Neuronal stem cell (in vitro differentiated cells): ENCODE measurements at regions not wholly inside any gene's neighbourhood (a gene's known extent, or its start where the extent isn't known, plus 50 kb on each side); places are given as distances from the start of the nearest gene placed in this dataset.

Experiments used
- DNase-seq: peaks from one replicate; pipeline ENCODE4 v3.0.0-alpha.2; 2013; ENCODE audit warnings: low spot score
- H2AFZ ChIP-seq: one replicate; pipeline ENCODE4 v1.6.1; 2013; ENCODE audit warnings: mild to moderate bottlenecking, low read length, inconsistent platforms
- H2AK5ac ChIP-seq: 2 replicates; pipeline ENCODE4 v1.6.1; 2013; ENCODE audit warnings: low read depth, mild to moderate bottlenecking, inconsistent platforms, low read length, moderate library complexity, mixed read lengths
- H2BK120ac ChIP-seq: 2 replicates; pipeline ENCODE4 v1.6.1; 2013; ENCODE audit warnings: low read depth, mild to moderate bottlenecking, inconsistent platforms, low read length, moderate library complexity, mixed read lengths
- H2BK12ac ChIP-seq: one replicate; pipeline ENCODE4 v1.6.1; 2013; ENCODE audit warnings: low read length, inconsistent platforms
- H2BK15ac ChIP-seq: 2 replicates; pipeline ENCODE4 v1.6.1; 2013; ENCODE audit warnings: mild to moderate bottlenecking, low read length, inconsistent platforms, mixed read lengths
- H2BK5ac ChIP-seq: one replicate; pipeline ENCODE4 v1.6.1; 2013; ENCODE audit warnings: inconsistent platforms, mild to moderate bottlenecking, low read length, moderate library complexity
- H3K14ac ChIP-seq: one replicate; pipeline ENCODE4 v1.6.1; 2013; ENCODE audit warnings: low read length, inconsistent platforms
- H3K18ac ChIP-seq: 2 replicates; pipeline ENCODE4 v1.6.1; 2013; ENCODE audit warnings: low read length, inconsistent platforms
- H3K23ac ChIP-seq: 2 replicates; pipeline ENCODE4 v1.6.1; 2013; ENCODE audit warnings: low read depth, mild to moderate bottlenecking, mixed read lengths, low read length, inconsistent platforms; ENCODE audit not compliant: poor library complexity
- H3K27ac ChIP-seq: replicated peaks from 3 replicates; pipeline ENCODE4 v1.5.1; 2013; ENCODE audit warnings: low read length, inconsistent platforms
- H3K27me3 ChIP-seq, 3 experiments: 2 replicates each; pipeline ENCODE4 v1.6.1; 2013; ENCODE audit warnings: low read length in 3 of 3, mild to moderate bottlenecking in 2 of 3, inconsistent platforms in 1 of 3, low read depth in 1 of 3, mixed read lengths in 1 of 3, moderate library complexity in 1 of 3; ENCODE audit not compliant: control insufficient read depth in 3 of 3, insufficient read depth in 3 of 3
- H3K36me3 ChIP-seq, 2 donors: replicated peaks in 1 of 2; 2 replicates each; pipeline ENCODE4 v1.6.1; 2013; ENCODE audit warnings: low read length in 2 of 2; ENCODE audit not compliant: control insufficient read depth in 2 of 2, insufficient read depth in 2 of 2
- H3K4ac ChIP-seq: 2 replicates; pipeline ENCODE4 v1.6.1; 2013; ENCODE audit warnings: inconsistent platforms, mild to moderate bottlenecking, low read length, moderate library complexity
- H3K4me1 ChIP-seq, 2 donors: 1 replicate in 1 of 2; 2 replicates in 1 of 2; pipeline ENCODE4 v1.6.1; 2013; ENCODE audit warnings: low read length in 2 of 2, low read depth in 1 of 2; ENCODE audit not compliant: control insufficient read depth in 2 of 2, insufficient read depth in 1 of 2
- H3K4me2 ChIP-seq: one replicate; pipeline ENCODE4 v1.6.1; 2013; ENCODE audit warnings: mild to moderate bottlenecking, low read length, inconsistent platforms; ENCODE audit not compliant: insufficient read depth, poor library complexity, severe bottlenecking
- H3K4me3 ChIP-seq, 2 donors: 2 replicates each; pipeline ENCODE4 v1.5.1; 2013; ENCODE audit warnings: low read length in 2 of 2, mild to moderate bottlenecking in 2 of 2, inconsistent platforms in 1 of 2, moderate library complexity in 1 of 2
- H3K79me1 ChIP-seq: one replicate; pipeline ENCODE4 v1.6.1; 2013; ENCODE audit warnings: low read depth, mild to moderate bottlenecking, inconsistent platforms, low read length, moderate library complexity
- H3K9ac ChIP-seq: one replicate; pipeline ENCODE4 v1.6.1; 2013; ENCODE audit warnings: mild to moderate bottlenecking, low read depth, low read length, inconsistent platforms; ENCODE audit not compliant: poor library complexity
- H3K9me3 ChIP-seq, 2 donors: replicated peaks in 1 of 2; 2 replicates each; pipeline versions ENCODE3 to v1.6.1; 2013; ENCODE audit warnings: low read length in 2 of 2, mild to moderate bottlenecking in 2 of 2, inconsistent platforms in 1 of 2, low read depth in 1 of 2, mixed read lengths in 1 of 2, moderate library complexity in 1 of 2; ENCODE audit not compliant: control insufficient read depth in 2 of 2, insufficient read depth in 1 of 2
- H4K8ac ChIP-seq: one replicate; pipeline ENCODE4 v1.6.1; 2013; ENCODE audit warnings: low read depth, mild to moderate bottlenecking, inconsistent platforms, low read length, moderate library complexity
- H4K91ac ChIP-seq: one replicate; pipeline ENCODE4 v1.6.1; 2013; ENCODE audit warnings: low read length, low read depth, mild to moderate bottlenecking, inconsistent platforms; ENCODE audit not compliant: poor library complexity
- WGBS, 2 donors: extraction: QIAGEN DNeasy Blood & Tissue Kit; methylation state at CpG; one replicate each; pipeline ENCODE4 v1.1.7; 2013; ENCODE audit warnings: missing lambda C conversion rate in 2 of 2, mixed read lengths in 1 of 2; ENCODE audit not compliant: insufficient read length in 2 of 2, insufficient replicate concordance in 1 of 2; ENCODE audit errors: extremely low coverage in 2 of 2; 5-methylcytosine and 5-hydroxymethylcytosine counted together

- Histone ChIP-seq H3K23ac (no peak overlapping the region), H3K27ac (no peak overlapping the region), H2AK5ac (no peak overlapping the region), H3K27me3 (no peaks in the 10 kb centered on the region), H4K8ac (no peak overlapping the region), H3K4me1 (peaks cover 0 to 3% of the 10 kb centered on the region in 2 donors), H2BK12ac (no peak overlapping the region), H3K4me3 (no peak overlapping the region), H3K14ac (no peak overlapping the region), H2BK120ac (no peak overlapping the region), H2BK5ac (no peak overlapping the region), H4K91ac (no peak overlapping the region), H3K18ac (no peak overlapping the region), H2AFZ (no peak overlapping the region), H2BK15ac (no peak overlapping the region), H3K79me1 (no peaks in the 10 kb centered on the region), H3K4me2 (no peak overlapping the region), H3K9ac (no peak overlapping the region), H3K4ac (no peak overlapping the region), H3K9me3 (peaks cover 2 to 6% of the 10 kb centered on the region in 2 donors), H3K36me3 (no peaks in the 10 kb centered on the region)
- no CpG with 5 or more reads among the region's 2 CpGs for WGBS, 2 donors
- no peak for DNase-seq
Measured at GRCh38 chr7:33706186-33706585, 199.2 kb upstream of the BMPER start.

GRCh38 chr7:33706771-33707200, 198.6 kb upstream of the BMPER start:
- Histone ChIP-seq H3K4ac (no peak overlapping the region), H3K4me2 (no peak overlapping the region), H4K8ac (no peak overlapping the region), H2BK15ac (no peak overlapping the region), H3K79me1 (no peaks in the 10 kb centered on the region), H3K4me3 (no peak overlapping the region), H3K9me3 (peaks cover 0 to 4% of the 10 kb centered on the region in 2 donors), H3K14ac (no peak overlapping the region), H3K36me3 (no peaks in the 10 kb centered on the region), H2BK120ac (no peak overlapping the region), H4K91ac (no peak overlapping the region), H2AK5ac (no peak overlapping the region), H2BK5ac (no peak overlapping the region), H2AFZ (no peak overlapping the region), H3K9ac (no peak overlapping the region), H2BK12ac (no peak overlapping the region), H3K27me3 (no peaks in the 10 kb centered on the region), H3K18ac (no peak overlapping the region), H3K23ac (no peak overlapping the region), H3K4me1 (peaks cover 0 to 3% of the 10 kb centered on the region in 2 donors), H3K27ac (no peak overlapping the region)
- DNase-seq: no peak
- no CpG with 5 or more reads among the region's 5 CpGs for WGBS, 2 donors

DNA sequence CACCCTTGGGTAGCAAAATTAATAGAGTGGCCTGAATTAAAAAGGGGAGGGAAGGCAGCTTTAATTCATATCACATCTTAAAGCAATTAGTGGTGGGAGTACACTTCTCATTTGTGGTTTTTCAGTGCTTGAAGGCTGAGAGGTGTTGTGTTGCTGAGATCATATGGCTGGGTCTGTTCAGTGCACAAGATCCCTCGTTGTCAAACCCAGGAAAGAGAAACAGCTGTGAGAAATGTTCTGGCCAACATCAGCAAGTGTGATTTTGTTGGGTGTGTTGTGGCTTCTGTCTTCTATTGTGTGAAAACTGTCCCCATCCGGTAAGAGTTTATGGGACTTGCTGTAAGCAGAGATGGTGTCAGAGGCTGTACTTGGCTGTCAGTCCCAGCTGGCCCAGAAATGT, 197.9 kb upstream of the BMPER start:
- Histone ChIP-seq H3K27ac (no peak overlapping the region), H3K79me1 (no peaks in the 10 kb centered on the region), H3K4me3 (no peak overlapping the region), H2AK5ac (no peak overlapping the region), H3K4ac (no peak overlapping the region), H3K27me3 (no peaks in the 10 kb centered on the region), H2AFZ (no peak overlapping the region), H2BK12ac (no peak overlapping the region), H3K4me1 (peaks cover 0 to 3% of the 10 kb centered on the region in 2 donors), H2BK5ac (no peak overlapping the region), H3K9ac (no peak overlapping the region), H2BK15ac (no peak overlapping the region), H3K4me2 (no peak overlapping the region), H3K23ac (no peak overlapping the region), H3K18ac (no peak overlapping the region), H2BK120ac (no peak overlapping the region), H3K9me3 (no peaks in the 10 kb centered on the region), H3K14ac (no peak overlapping the region), H4K91ac (no peak overlapping the region), H3K36me3 (no peaks in the 10 kb centered on the region), H4K8ac (no peak overlapping the region)
- no peak for DNase-seq
- WGBS, 2 donors: no CpG with 5 or more reads among the region's 2 CpGs

DNA sequence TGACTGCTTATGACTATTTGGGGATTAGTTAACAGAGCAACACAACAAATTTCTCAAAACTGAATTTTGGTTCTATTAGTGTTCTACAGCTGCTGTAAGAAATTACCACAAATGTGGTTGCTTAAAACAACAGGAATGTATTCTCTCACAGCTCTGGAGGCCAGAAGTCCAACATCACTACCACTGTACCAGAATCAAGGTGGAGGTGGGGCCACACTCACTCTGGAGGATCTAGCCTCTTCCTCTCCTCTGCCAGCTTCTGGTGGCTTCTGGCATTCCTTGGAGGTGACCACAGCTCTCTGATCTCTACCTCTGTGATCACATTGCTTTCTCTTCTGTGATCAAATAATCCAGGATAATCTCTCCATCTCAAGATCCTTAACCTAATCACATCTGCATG, 194.7 kb upstream of the BMPER start:
- H4K91ac ChIP-seq: no peak overlapping the region
- H2BK120ac ChIP-seq: no peak overlapping the region
- no peak overlapping the region for H3K18ac ChIP-seq
- no peak overlapping the region for H2BK5ac ChIP-seq
- H2BK12ac ChIP-seq: no peak overlapping the region
- no peak overlapping the region for H3K14ac ChIP-seq
- H3K4ac ChIP-seq: no peak overlapping the region
- no peak overlapping the region for H3K4me3 ChIP-seq
- H3K9me3 ChIP-seq: no peaks in the 10 kb centered on the region
- no peak overlapping the region for H3K27ac ChIP-seq
- peaks cover 0 to 2% of the 10 kb centered on the region in 2 donors for H3K4me1 ChIP-seq
- no peaks in the 10 kb centered on the region for H3K27me3 ChIP-seq
- H4K8ac ChIP-seq: no peak overlapping the region
- no peak for DNase-seq
- no peak overlapping the region for H2AFZ ChIP-seq
- H3K36me3 ChIP-seq: no peaks in the 10 kb centered on the region
- H2AK5ac ChIP-seq: no peak overlapping the region
- no peak overlapping the region for H3K4me2 ChIP-seq
- no peak overlapping the region for H2BK15ac ChIP-seq
- no peak overlapping the region for H3K9ac ChIP-seq
- H3K79me1 ChIP-seq: no peaks in the 10 kb centered on the region
- H3K23ac ChIP-seq: no peak overlapping the region
